ENCODE measurements at regions not wholly inside any gene's neighbourhood (a gene's known extent, or its start where the extent isn't known, plus 50 kb on each side); places are given as distances from the start of the nearest gene placed in this dataset.

DNA sequence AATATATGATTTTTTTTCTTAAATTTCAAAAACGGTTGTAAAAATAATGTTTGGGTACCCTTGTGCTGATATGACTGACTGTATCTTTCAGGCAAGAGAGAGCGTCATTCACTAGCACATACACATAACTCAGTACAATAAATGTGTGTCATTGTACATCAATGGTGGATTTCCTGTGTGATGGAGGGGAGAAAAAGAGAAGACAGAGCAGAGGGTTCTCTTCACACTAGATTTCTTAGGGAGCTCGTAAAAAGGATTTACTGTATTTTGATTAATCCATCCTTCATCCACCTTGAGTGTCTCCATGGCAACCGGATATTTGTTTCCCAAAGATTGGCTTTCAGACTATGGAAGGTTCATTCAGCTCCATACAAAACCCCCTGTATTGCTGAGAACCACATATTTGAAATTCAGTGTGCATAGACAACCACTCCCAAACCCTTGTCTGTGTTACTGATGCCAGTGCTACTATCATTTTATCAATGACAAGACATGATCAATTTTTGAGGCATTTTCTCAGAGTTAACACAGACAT lies 150.6 kb downstream of the AKR1D1 start (continued):
- no peak for TF ChIP-seq ZBTB11 (tag by site-specific recombination; conservative IDR thresholded peaks at IDR 0.05; ENCODE audit: low read depth)

DNA sequence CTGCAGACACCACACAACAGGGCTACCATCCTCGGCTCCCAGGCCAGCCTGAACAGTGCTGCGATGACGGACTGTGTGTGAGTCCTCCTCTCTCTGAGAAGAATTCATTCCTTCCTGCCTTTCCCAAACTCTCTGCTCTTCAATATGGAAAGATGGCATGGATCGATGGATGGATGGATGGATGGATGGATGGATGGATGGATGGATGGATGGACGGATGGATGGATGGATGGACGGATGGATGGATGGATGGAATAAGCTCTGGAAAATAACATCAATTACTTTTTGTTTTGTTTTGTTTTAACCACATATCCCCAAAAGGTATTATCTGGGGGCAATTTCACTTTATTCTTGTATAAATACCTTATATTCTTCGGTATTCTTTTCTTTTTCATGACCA lies 151.9 kb downstream of the AKR1D1 start:
- no peaks in the 10 kb centered on the region for H3K4me1 ChIP-seq (ENCODE audit: control insufficient read depth, insufficient read depth, low read length)
- ChIA-PET CTCF (no interaction called here), POLR2A (no interaction called here)
- no peaks in the 10 kb centered on the region for H3K36me3 ChIP-seq (ENCODE audit: control insufficient read depth in 2 of 2, insufficient read depth in 1 of 2, low read length in 2 of 2)
- no peaks in the 10 kb centered on the region for H3K9me3 ChIP-seq (ENCODE audit: control insufficient read depth, insufficient read depth, low read depth, low read length)
- no peak overlapping the region for H3K27ac ChIP-seq (ENCODE audit: extremely low read depth, low read depth, low read length)
- TF ChIP-seq ZNF292 (tag by site-specific recombination; IDR thresholded peaks at IDR 0.05; ENCODE audit: borderline replicate concordance, low read depth) (no peak), ZNF366 (tag by site-specific recombination; conservative IDR thresholded peaks at IDR 0.05) (peak; percentile 74), CTCF (tag by site-specific recombination; IDR thresholded peaks at IDR 0.05) (no peak)
- no peak overlapping the region for H3K4me3 ChIP-seq (ENCODE audit: low read depth, low read length)

- no peaks in the 10 kb centered on the region for H3K9me3 ChIP-seq (ENCODE audit: control insufficient read depth, insufficient read depth, low read depth, low read length)
- no peak overlapping the region for H3K4me3 ChIP-seq (ENCODE audit: low read depth, low read length)
- no peak overlapping the region for H3K27ac ChIP-seq (ENCODE audit: extremely low read depth, low read depth, low read length)
- no peaks in the 10 kb centered on the region for H3K36me3 ChIP-seq (ENCODE audit: control insufficient read depth in 2 of 2, insufficient read depth in 1 of 2, low read length in 2 of 2)
- no peaks in the 10 kb centered on the region for H3K4me1 ChIP-seq (ENCODE audit: control insufficient read depth, insufficient read depth, low read length)
- POLR2A ChIA-PET, result no interaction called here
- TF ChIP-seq ZNF292 (tag by site-specific recombination; IDR thresholded peaks at IDR 0.05; ENCODE audit: borderline replicate concordance, low read depth), result no peak
- no peak for TF ChIP-seq ZNF274 (IDR thresholded peaks at IDR 0.05; ENCODE audit: low read length)
- no peak for TF ChIP-seq ZNF274 (tag by site-specific recombination; IDR thresholded peaks at IDR 0.05; ENCODE audit: borderline replicate concordance)
- no peak for TF ChIP-seq REPIN1 (tag by site-specific recombination; IDR thresholded peaks at IDR 0.05; ENCODE audit: low read depth)
- TF ChIP-seq ZNF184 (tag by site-specific recombination; IDR thresholded peaks at IDR 0.05), result no peak
- no peak for TF ChIP-seq ZNF214 (tag by site-specific recombination; IDR thresholded peaks at IDR 0.05; ENCODE audit: borderline replicate concordance)
- TF ChIP-seq ZNF335 (tag by site-specific recombination; conservative IDR thresholded peaks at IDR 0.05), result no peak
- no peak for TF ChIP-seq ZNF114 (tag by site-specific recombination; IDR thresholded peaks at IDR 0.05)
- no peak for TF ChIP-seq PRDM6 (tag by site-specific recombination; IDR thresholded peaks at IDR 0.05)
- TF ChIP-seq ZNF449 (tag by site-specific recombination; IDR thresholded peaks at IDR 0.05), result no peak
- no peak for TF ChIP-seq ZNF202 (tag by site-specific recombination; IDR thresholded peaks at IDR 0.05; ENCODE audit: borderline replicate concordance)
- TF ChIP-seq, protein P1, sequence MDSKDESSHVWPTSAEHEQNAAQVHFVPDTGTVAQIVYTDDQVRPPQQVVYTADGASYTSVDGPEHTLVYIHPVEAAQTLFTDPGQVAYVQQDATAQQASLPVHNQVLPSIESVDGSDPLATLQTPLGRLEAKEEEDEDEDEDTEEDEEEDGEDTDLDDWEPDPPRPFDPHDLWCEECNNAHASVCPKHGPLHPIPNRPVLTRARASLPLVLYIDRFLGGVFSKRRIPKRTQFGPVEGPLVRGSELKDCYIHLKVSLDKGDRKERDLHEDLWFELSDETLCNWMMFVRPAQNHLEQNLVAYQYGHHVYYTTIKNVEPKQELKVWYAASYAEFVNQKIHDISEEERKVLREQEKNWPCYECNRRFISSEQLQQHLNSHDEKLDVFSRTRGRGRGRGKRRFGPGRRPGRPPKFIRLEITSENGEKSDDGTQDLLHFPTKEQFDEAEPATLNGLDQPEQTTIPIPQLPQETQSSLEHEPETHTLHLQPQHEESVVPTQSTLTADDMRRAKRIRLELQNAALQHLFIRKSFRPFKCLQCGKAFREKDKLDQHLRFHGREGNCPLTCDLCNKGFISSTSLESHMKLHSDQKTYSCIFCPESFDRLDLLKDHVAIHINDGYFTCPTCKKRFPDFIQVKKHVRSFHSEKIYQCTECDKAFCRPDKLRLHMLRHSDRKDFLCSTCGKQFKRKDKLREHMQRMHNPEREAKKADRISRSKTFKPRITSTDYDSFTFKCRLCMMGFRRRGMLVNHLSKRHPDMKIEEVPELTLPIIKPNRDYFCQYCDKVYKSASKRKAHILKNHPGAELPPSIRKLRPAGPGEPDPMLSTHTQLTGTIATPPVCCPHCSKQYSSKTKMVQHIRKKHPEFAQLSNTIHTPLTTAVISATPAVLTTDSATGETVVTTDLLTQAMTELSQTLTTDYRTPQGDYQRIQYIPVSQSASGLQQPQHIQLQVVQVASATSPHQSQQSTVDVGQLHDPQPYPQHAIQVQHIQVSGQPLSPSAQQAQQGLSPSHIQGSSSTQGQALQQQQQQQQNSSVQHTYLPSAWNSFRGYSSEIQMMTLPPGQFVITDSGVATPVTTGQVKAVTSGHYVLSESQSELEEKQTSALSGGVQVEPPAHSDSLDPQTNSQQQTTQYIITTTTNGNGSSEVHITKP (tag by site-specific recombination; IDR thresholded peaks at IDR 0.05), result no peak
- no peak for TF ChIP-seq SCRT2 (tag by site-specific recombination; IDR thresholded peaks at IDR 0.05)
- no peak for TF ChIP-seq ZNF302 (tag by site-specific recombination; IDR thresholded peaks at IDR 0.05; ENCODE audit: low read depth)
- TF ChIP-seq ZFP69B (tag by site-specific recombination; IDR thresholded peaks at IDR 0.05), result no peak
- TF ChIP-seq ZNF266 (tag by site-specific recombination; IDR thresholded peaks at IDR 0.05; ENCODE audit: low read depth), result no peak
- CTCF ChIA-PET, result no interaction called here
Measured at GRCh38 chr7:138228769-138229168, 152.5 kb downstream of the AKR1D1 start.

All from HEK293 (cell line).